OCI-LY1 (cell line): ENCODE measurements at regions not wholly inside any gene's neighbourhood (a gene's known extent, or its start where the extent isn't known, plus 50 kb on each side); places are given as distances from the start of the nearest gene placed in this dataset.

Source experiments
- EZH2 ChIP-seq: fragments of 200-600 bp; sonication (generic), shearing (Covaris generic); IDR thresholded peaks from 2 replicates; pipeline ENCODE4 v1.8.0; 2017; ENCODE audit warnings: borderline replicate concordance, mixed run types, mild to moderate bottlenecking, antibody characterized with exemption, low read length, moderate library complexity, mixed read lengths
- TF ChIP-seq, protein P1 (sequence below): fragments of 200-600 bp; sonication (generic), shearing (Covaris generic); IDR thresholded peaks from 2 replicates; pipeline ENCODE4 v1.5.1; 2017; ENCODE audit warnings: mild to moderate bottlenecking, antibody characterized with exemption, low read length, moderate library complexity, mixed read lengths

DNA sequence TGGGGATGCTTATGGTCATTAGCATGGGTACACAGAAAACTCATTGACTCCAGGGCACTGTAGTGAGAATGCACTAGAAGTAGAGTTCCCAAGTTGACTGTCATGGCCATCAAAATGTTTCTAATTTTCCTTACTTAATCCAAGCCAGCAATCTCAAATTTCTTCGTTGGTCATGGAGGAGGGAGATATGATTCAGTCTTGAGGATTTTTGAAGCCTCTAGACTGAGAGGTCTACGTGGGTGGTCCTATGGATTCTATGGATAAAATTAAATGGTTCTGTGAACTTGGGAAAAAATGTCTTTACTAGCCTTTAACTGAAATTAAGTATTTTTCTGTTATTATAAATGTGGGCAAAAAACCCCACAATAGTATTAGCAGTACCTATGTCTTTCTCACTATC lies 508.5 kb downstream of the FUT8 start:
- TF ChIP-seq, protein P1, sequence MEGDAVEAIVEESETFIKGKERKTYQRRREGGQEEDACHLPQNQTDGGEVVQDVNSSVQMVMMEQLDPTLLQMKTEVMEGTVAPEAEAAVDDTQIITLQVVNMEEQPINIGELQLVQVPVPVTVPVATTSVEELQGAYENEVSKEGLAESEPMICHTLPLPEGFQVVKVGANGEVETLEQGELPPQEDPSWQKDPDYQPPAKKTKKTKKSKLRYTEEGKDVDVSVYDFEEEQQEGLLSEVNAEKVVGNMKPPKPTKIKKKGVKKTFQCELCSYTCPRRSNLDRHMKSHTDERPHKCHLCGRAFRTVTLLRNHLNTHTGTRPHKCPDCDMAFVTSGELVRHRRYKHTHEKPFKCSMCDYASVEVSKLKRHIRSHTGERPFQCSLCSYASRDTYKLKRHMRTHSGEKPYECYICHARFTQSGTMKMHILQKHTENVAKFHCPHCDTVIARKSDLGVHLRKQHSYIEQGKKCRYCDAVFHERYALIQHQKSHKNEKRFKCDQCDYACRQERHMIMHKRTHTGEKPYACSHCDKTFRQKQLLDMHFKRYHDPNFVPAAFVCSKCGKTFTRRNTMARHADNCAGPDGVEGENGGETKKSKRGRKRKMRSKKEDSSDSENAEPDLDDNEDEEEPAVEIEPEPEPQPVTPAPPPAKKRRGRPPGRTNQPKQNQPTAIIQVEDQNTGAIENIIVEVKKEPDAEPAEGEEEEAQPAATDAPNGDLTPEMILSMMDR = no peak
- TF ChIP-seq EZH2 = no peak
